ENCODE measurements at regions not wholly inside any gene's neighbourhood (a gene's known extent, or its start where the extent isn't known, plus 50 kb on each side); places are given as distances from the start of the nearest gene placed in this dataset.

DNA sequence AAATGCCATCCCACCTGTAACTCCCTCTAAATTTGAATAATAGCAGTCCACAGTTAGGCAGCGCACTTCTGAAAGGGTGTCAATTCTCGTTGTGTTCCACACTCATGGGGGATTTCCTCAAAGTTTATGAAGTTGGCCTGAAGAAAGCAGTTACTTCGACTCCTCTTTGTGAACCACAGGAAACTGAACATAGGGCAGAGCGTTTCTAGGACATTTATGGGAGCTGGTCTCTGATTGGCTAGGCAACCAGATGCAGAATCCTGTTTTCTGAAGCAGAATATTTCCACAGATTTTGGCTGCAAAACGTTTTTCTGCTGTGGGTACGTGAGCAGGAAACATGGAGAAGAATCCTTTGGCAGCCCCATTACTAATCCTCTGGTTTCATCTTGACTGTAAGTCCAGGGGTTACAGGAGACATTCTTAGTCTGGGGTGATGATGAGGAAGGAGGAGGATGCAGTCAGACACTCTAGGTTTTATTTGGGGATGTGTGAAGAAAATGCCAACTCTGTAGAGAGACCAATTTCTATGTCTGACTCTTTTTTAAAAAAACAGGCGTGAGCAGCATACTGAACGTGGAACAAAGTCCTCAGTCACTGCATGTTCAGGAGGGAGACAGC is 431.5 kb upstream of the OR4E1 start:
- TF ChIP-seq, protein P1, sequence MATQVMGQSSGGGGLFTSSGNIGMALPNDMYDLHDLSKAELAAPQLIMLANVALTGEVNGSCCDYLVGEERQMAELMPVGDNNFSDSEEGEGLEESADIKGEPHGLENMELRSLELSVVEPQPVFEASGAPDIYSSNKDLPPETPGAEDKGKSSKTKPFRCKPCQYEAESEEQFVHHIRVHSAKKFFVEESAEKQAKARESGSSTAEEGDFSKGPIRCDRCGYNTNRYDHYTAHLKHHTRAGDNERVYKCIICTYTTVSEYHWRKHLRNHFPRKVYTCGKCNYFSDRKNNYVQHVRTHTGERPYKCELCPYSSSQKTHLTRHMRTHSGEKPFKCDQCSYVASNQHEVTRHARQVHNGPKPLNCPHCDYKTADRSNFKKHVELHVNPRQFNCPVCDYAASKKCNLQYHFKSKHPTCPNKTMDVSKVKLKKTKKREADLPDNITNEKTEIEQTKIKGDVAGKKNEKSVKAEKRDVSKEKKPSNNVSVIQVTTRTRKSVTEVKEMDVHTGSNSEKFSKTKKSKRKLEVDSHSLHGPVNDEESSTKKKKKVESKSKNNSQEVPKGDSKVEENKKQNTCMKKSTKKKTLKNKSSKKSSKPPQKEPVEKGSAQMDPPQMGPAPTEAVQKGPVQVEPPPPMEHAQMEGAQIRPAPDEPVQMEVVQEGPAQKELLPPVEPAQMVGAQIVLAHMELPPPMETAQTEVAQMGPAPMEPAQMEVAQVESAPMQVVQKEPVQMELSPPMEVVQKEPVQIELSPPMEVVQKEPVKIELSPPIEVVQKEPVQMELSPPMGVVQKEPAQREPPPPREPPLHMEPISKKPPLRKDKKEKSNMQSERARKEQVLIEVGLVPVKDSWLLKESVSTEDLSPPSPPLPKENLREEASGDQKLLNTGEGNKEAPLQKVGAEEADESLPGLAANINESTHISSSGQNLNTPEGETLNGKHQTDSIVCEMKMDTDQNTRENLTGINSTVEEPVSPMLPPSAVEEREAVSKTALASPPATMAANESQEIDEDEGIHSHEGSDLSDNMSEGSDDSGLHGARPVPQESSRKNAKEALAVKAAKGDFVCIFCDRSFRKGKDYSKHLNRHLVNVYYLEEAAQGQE (IDR thresholded peaks at IDR 0.05; ENCODE audit: insufficient read depth in 1 of 2, low read depth in 2 of 2, low read length in 2 of 2): no peak
- no peak for TF ChIP-seq SIN3A (IDR thresholded peaks at IDR 0.05; ENCODE audit: borderline replicate concordance, insufficient read depth, low read length)
- no peak for TF ChIP-seq TAF1 (IDR thresholded peaks at IDR 0.05; ENCODE audit: borderline replicate concordance, insufficient read depth, low read length)
- no peak for TF ChIP-seq FOXP2 (optimal IDR thresholded peaks at IDR 0.05; ENCODE audit: borderline replicate concordance, extremely low read depth, extremely low read length, insufficient read depth)
- TF ChIP-seq POLR2AphosphoS5 (IDR thresholded peaks at IDR 0.05; ENCODE audit: low read depth, low read length): no peak

All from PFSK-1 (cell line).